GM18907 (cell line): ENCODE measurements at regions not wholly inside any gene's neighbourhood (a gene's known extent, or its start where the extent isn't known, plus 50 kb on each side); places are given as distances from the start of the nearest gene placed in this dataset.

Experiments used
- ATAC-seq: cut with Tn5 transposase; IDR thresholded peaks from one replicate; pipeline ENCODE4 v1.9.1; 2021; ENCODE audit warnings: mild to moderate bottlenecking, moderate library complexity; ENCODE audit not compliant: unreplicated experiment

- no peak for ATAC-seq
Measured at GRCh38 chr15:94535298-94536048, 304.1 kb downstream of the MCTP2 start.

- ATAC-seq = no peak
Measured at GRCh38 chr15:94536549-94536948, 305.2 kb downstream of the MCTP2 start.

DNA sequence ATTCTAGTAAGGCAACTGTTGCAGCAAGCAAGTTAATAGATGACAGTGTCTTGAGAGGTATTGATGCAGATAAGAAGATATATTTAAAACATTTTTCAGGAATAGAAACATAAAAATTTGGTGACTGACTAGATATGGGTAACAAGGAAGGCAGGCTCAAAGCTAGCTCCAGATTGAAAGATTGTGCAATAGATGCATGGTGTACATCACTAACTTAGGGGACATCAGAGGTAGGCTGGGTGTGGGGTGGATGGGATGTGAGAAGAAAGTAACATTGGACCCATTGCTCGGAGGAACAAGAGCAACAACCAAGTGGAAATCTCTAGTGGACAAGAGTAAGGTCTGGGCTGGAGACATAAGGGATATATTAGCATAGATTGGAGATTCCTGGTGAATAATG is 306.9 kb downstream of the MCTP2 start:
- no peak for ATAC-seq

GRCh38 chr15:94542391-94542790 is 311.0 kb downstream of the MCTP2 start:
- ATAC-seq = no peak

- ATAC-seq = no peak
Measured at GRCh38 chr15:94546808-94547207, 315.4 kb downstream of the MCTP2 start.

DNA sequence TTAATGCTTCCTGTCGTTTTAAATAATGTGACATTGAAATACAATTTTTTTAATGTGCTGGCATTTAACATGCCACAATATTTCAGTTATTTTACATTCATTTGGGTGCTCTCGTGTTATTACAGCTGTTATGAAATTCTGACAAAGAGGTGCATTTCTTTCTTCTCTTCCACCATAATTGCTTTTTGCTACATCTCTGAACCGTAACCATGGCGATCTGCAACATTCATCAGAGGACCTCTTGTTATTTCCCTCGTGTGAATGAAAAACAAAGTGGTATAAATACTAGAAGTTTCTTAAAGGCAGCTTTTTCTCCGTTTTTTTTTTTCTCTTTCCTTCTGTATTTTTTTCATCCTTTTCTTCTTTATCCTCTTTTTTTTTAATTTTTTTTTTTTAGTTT is 316.4 kb downstream of the MCTP2 start:
- ATAC-seq = no peak

- no peak for ATAC-seq
Measured at GRCh38 chr15:94555841-94556519, 324.6 kb downstream of the MCTP2 start.

- no peak for ATAC-seq
Measured at GRCh38 chr15:94561036-94561689, 329.8 kb downstream of the MCTP2 start.

DNA sequence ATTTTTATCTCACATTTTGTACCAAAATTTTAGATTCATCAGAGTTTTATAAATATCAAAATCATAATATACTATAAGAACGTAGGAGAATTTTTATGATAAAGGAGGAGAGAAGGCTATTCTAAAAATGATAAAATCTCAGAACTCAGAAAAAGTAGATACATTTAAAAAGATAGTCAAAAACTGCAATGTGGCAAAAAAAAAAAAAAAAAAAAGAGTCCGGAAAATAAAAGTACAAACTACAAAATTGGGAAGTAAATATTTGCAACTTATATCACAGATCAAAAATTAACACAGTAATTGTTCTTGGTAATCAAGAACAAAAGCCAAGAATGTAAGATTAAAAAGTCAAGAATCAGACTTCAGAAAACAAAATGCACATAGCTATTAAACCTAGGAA is 332.1 kb downstream of the MCTP2 start:
- ATAC-seq = no peak

DNA sequence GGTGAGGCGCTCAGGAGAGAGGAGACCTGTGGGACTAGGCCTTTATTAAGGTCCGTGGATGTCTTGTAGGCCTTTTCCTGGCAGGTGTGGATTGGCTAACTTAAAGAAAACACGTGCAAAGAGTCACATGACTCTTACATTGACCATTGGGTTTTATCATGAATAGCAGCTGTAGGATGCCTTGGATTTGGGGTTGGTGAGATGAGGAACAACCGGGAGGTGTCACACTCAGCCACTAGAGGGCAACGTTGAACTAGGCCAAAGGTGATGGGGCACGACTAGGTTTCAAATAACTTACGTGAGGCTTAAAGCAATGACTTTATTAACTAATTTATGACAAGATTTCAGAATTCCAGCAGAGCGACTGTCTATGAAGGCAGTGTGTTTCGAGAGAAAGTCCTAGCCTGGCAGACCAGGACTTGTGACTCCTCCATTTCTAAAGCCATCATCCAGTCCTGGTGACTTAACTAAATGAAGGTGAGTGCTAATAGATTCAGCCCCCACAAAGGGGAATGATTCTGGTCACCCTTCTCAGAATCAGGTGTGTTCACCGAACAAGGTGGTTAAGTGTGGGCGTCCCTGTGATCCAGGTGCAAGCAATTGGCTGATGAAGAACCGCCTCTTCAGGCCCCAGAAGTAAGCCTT is 345.6 kb downstream of the MCTP2 start:
- peak; percentile 78 for ATAC-seq

DNA sequence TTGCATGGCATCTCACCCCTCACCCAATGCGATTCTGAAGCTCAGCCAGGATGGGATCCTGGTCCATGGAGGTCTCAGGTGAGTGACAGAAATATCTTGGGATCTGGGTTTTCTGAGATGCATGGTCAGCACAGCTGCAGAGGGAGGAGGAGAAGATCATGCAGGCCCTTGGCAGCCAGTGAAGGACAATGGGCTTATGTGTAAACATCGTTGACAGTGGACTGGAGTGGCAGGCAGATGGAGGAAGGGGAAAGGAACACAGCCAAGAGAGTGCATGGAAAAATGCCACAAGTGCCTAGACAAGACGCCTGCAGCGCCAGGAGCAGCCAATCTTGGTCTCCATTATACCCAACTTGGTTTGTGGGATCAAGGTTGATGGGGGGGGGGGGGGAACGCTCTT is 347.9 kb downstream of the MCTP2 start:
- no peak for ATAC-seq

- no peak for ATAC-seq
Measured at GRCh38 chr15:94580211-94580885, 349.0 kb downstream of the MCTP2 start.

DNA sequence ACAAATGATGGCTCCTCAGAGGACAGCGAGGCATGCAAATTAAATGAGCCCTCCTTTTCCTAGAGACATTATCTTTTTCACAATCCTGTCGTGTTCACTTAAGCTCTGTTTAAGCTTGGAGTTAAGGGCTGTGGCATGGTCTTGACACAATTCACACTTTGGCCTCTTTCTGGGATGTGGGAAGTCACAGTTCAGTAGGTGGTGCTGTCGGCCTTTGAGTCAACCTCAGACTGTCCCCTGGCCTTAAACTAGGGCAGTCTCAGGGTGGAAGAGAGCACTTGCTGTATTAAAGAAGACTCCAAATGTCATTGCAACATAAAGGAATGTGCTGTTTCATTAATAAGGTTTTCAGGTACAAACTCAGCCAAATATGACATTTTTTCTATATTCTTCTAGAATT is 351.0 kb downstream of the MCTP2 start:
- ATAC-seq = peak; percentile 62

GRCh38 chr15:94584833-94585244 is 353.5 kb downstream of the MCTP2 start:
- ATAC-seq = peak; percentile 92

DNA sequence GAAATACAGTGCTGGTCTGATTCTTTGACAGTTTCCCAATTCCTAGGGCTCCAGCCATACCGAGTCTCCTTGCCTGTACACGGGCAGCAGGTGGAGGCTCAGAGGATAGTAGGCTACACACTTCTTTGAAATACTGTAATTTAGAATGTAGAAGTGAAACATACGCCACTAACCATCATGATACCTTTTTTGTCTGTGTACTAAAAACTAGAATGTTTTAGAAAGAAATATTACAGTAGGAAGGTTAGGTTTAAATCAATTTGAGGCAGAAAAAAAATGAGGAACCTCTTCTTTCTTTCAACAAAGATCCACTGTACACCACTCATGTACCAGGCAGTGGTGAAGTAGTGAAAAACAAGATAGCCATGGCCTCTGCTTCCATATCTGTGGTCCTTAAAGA is 354.7 kb downstream of the MCTP2 start:
- ATAC-seq = peak; percentile 66

DNA sequence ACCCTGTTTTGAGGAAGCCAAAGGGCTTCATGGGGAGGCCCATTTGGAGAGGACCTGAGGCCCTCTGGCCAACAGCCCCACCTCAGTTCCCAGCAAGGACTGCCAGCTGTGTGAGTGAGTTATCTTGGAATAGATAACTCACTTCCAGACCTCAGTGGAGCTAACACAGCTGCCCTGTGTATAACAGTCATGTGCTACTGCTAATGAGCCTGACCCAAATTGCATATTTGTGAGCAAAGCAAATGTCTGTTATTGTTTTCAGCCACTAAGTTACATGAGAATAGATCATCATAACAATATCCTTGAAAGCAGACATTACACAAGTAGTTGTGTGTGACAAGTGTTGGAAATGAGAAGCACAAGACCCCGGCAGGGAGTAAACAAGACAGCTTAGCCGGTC is 355.8 kb downstream of the MCTP2 start:
- ATAC-seq = no peak

DNA sequence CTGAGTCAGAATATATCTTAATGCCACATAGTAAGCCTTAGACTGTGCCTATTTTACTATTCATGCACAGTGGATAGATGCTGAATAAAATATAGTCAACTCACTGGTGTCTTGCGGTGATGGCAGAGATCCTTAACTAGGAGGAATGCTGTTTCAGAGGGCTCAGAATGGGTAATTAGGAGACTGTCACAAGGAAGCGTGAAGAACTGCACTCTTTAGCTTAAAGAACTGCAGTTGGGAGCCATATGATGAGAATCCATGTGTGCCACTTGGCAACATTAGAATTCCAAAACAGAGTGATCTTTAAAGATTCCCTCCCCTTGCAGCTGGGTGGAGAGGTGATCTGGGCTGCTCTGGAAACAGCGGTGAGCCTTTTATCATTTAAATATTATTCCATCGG is 357.6 kb downstream of the MCTP2 start:
- ATAC-seq = no peak

GRCh38 chr15:94592495-94592894 is 361.1 kb downstream of the MCTP2 start:
- ATAC-seq = no peak

GRCh38 chr15:94596707-94597106 is 365.3 kb downstream of the MCTP2 start:
- ATAC-seq = no peak

DNA sequence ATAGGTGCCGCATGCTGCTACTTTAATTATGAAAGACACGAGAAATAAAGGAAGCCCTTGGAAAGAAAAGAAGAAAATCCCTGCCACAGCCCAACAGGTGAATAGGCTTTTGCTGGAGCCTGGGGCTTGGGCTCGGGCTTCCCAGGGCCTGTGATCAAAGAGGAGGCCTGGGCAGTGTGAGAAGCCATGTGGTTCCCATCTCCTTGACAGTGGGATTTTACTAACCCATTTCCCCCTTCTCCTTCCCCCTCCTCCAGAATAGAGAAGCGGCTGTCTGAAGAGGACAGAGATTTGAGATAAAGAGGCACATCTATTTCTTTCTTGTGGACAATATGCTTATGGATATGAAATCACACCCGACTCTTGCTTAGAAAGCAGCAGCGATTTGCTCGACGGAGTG is 369.1 kb downstream of the MCTP2 start:
- ATAC-seq = no peak
